SK-N-SH (cell line): ENCODE measurements at regions not wholly inside any gene's neighbourhood (a gene's known extent, or its start where the extent isn't known, plus 50 kb on each side); places are given as distances from the start of the nearest gene placed in this dataset.

Source experiments
- CTCF ChIA-PET: fragments of 300-600, 350-600 bp; formaldehyde crosslinking; extraction: SDS; loops from one replicate; lab custom pipeline; 2021; lab: Yijun Ruan, JAX
- POLR2A ChIA-PET: fragments of 350-600 bp; sonication (Branson Sonifier 250); formaldehyde crosslinking; extraction: SDS; loops from one replicate; lab custom pipeline; 2020; ENCODE audit warnings: antibody characterized with exemption, inconsistent platforms; lab: Yijun Ruan, JAX
- DNase-seq: peaks from one replicate; pipeline ENCODE4 v3.0.0; 2012
- H2AFZ ChIP-seq: fragments of 200-600 bp; sonication (generic); 2 replicates; pipeline ENCODE4 v1.8.1; 2016; ENCODE audit warnings: antibody characterized with exemption, mild to moderate bottlenecking, low read depth
- H3F3A ChIP-seq: fragments of 200-600 bp; sonication (generic); replicated peaks from 2 replicates; pipeline ENCODE3; 2016; ENCODE audit warnings: antibody characterized with exemption, mild to moderate bottlenecking; ENCODE audit not compliant: insufficient read depth
- H3K27ac ChIP-seq, 2 experiments: fragments of 200-500 bp in 1 of 2; fragments of 200-600 bp in 1 of 2; sonication (Bioruptor generic) in 1 of 2; sonication (generic), shearing (Covaris generic) in 1 of 2; 2 replicates each; pipeline versions ENCODE4 v1.5.1 to v1.6.1; 2014 to 2016; ENCODE audit warnings: low read depth in 2 of 2, inconsistent platforms in 1 of 2, low read length in 1 of 2, mild to moderate bottlenecking in 1 of 2, mixed read lengths in 1 of 2
- H3K27me3 ChIP-seq: fragments of 200-600 bp; sonication (generic), shearing (Covaris generic); 2 replicates; pipeline ENCODE4 v1.6.1; 2016; ENCODE audit warnings: mixed run types; ENCODE audit not compliant: insufficient read depth
- H3K36me3 ChIP-seq, 2 experiments: fragments of 200-500 bp in 1 of 2; fragments of 200-600 bp in 1 of 2; sonication (Bioruptor generic) in 1 of 2; sonication (generic) in 1 of 2; replicated peaks in 1 of 2; 2 replicates each; pipeline versions ENCODE3 to v1.5.1; 2014 to 2016; ENCODE audit warnings: low read length in 1 of 2, mild to moderate bottlenecking in 1 of 2; ENCODE audit not compliant: insufficient read depth in 2 of 2, control insufficient read depth in 1 of 2
- H3K4me1 ChIP-seq, 2 experiments: fragments of 200-500 bp in 1 of 2; fragments of 200-600 bp in 1 of 2; sonication (Bioruptor generic) in 1 of 2; sonication (generic), shearing (Covaris generic) in 1 of 2; 2 replicates each; pipeline versions ENCODE4 v1.5.1 to v1.6.1; 2014 to 2016; ENCODE audit warnings: low read depth in 1 of 2, low read length in 1 of 2, mixed run types in 1 of 2; ENCODE audit not compliant: insufficient read depth in 2 of 2, control insufficient read depth in 1 of 2
- H3K4me2 ChIP-seq: fragments of 200-600 bp; sonication (generic), shearing (Covaris generic); 2 replicates; pipeline ENCODE4 v1.6.1; 2017; ENCODE audit warnings: mixed run types
- H3K4me3 ChIP-seq, 2 experiments: fragments of 200-500 bp in 1 of 2; fragments of 200-600 bp in 1 of 2; sonication (Bioruptor generic) in 1 of 2; sonication (generic), shearing (Covaris generic) in 1 of 2; 2 replicates each; pipeline versions ENCODE4 v1.5.1 to v1.8.1; 2014 to 2016; ENCODE audit warnings: low read depth in 2 of 2, inconsistent platforms in 1 of 2, low read length in 1 of 2, mild to moderate bottlenecking in 1 of 2, mixed read lengths in 1 of 2, moderate library complexity in 1 of 2
- H3K79me2 ChIP-seq: fragments of 200-600 bp; sonication (generic); 2 replicates; pipeline ENCODE4 v1.8.1; 2017; ENCODE audit warnings: mild to moderate bottlenecking; ENCODE audit not compliant: insufficient read depth
- H3K9ac ChIP-seq: fragments of 200-600 bp; sonication (generic); 2 replicates; pipeline ENCODE4 v1.6.1; 2017; ENCODE audit warnings: mixed run types
- H3K9me2 ChIP-seq: fragments of 200-600 bp; sonication (generic); 2 replicates; pipeline ENCODE4 v1.6.1; 2017; ENCODE audit warnings: mixed run types
- H3K9me3 ChIP-seq: fragments of 200-600 bp; sonication (generic); 2 replicates; pipeline ENCODE4 v1.6.1; 2017; ENCODE audit warnings: mixed run types, mild to moderate bottlenecking, moderate library complexity
- H4K20me1 ChIP-seq: fragments of 200-600 bp; sonication (generic); 2 replicates; pipeline ENCODE4 v1.6.1; 2017; ENCODE audit warnings: mild to moderate bottlenecking, mixed run types; ENCODE audit not compliant: insufficient read depth
- CHD2 ChIP-seq: fragments of 150-350 bp; IDR thresholded peaks from 2 replicates; pipeline ENCODE4 v1.6.1; 2018; ENCODE audit warnings: low read length; ENCODE audit not compliant: partially characterized antibody
- ELF1 ChIP-seq: IDR thresholded peaks from 2 replicates; pipeline ENCODE4 v1.4.0; 2012
- EZH2phosphoT487 ChIP-seq: fragments of 200-600 bp; sonication (generic); IDR thresholded peaks from 2 replicates; pipeline ENCODE4 v1.6.1; 2017; ENCODE audit warnings: low read depth, mixed run types, mild to moderate bottlenecking, antibody characterized with exemption, moderate library complexity, borderline replicate concordance
- FOSL2 ChIP-seq: IDR thresholded peaks from 2 replicates; pipeline ENCODE4 v1.4.0; 2012; ENCODE audit warnings: low read depth, mild to moderate bottlenecking, moderate library complexity, borderline replicate concordance
- FOXJ3 ChIP-seq: sonication (generic); formaldehyde crosslinking; IDR thresholded peaks from 2 replicates; pipeline ENCODE4 v1.5.1; 2020; ENCODE audit warnings: mild to moderate bottlenecking, missing genetic modification reagents
- NFIC ChIP-seq: IDR thresholded peaks from 2 replicates; pipeline ENCODE4 v1.4.0; 2012; ENCODE audit warnings: borderline replicate concordance
- RAD21 ChIP-seq: IDR thresholded peaks from 2 replicates; pipeline ENCODE4 v1.6.1; 2012; ENCODE audit warnings: mild to moderate bottlenecking, low read length
- TCF12 ChIP-seq: IDR thresholded peaks from 2 replicates; pipeline ENCODE4 v1.4.0; 2012
- USF1 ChIP-seq: IDR thresholded peaks from 2 replicates; pipeline ENCODE4 v1.4.0; 2012; ENCODE audit warnings: low read depth, borderline replicate concordance
- WGBS: methylation state at CpG from one replicate; pipeline ENCODE4 v1.1.6; 2017; ENCODE audit warnings: low lambda C conversion rate; 5-methylcytosine and 5-hydroxymethylcytosine counted together
- TF ChIP-seq, protein P1 (sequence below): fragments of 150-350 bp; IDR thresholded peaks from 2 replicates; pipeline ENCODE4 v1.6.1; 2017; ENCODE audit warnings: antibody characterized with exemption, low read length, low read depth, borderline replicate concordance
- TF ChIP-seq, protein P2 (sequence below): fragments of 150-350 bp; IDR thresholded peaks from 2 replicates; pipeline ENCODE4 v1.6.1; 2016; ENCODE audit warnings: mild to moderate bottlenecking, low read depth, low read length
- TF ChIP-seq, protein P3 (sequence below): IDR thresholded peaks from 2 replicates; pipeline ENCODE4 v1.6.1; 2012; ENCODE audit warnings: mild to moderate bottlenecking, low read depth, low read length, moderate library complexity

DNA sequence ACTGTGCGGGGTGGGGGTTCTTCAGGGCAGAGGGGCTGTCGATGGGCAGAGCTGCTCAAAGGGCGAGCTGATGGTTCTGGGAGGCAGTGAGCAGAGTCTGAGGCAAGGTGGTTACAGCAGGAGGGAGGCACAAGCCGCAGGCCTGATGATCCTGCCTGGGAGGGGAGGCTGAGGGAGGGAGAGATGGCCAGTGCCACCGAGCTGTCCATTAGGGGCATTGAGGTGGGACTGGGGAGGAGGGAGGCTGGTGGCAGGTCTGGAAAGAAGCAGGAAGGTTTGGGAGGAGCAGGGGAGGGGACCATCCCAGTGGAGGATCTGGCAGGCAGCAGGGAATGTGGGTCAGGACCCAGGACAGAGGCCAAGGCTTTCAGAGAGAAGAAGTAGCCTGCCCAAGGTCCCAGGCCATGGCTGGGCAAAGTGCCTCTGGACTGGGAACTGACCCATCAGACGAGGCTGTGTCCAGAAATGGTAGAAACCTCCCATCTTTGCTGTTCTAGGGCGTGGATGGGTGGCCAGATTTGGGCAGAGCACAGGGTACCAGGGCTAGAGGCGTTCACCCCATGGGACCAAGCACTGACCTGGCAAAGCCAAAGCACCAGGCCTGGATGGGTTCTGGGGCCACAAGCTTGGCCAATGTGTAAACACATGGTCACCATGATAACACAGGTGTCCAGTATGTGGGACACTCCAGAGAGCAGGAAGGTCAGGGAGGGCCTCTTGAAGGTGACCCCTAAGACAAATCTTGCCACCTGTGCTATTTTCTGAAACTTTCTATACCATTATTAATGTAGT lies 55.5 kb downstream of the INHBB start:
- H3K27ac ChIP-seq: no peak overlapping the region
- H3K9me3 ChIP-seq: no peaks in the 10 kb centered on the region
- CTCF ChIA-PET: interaction anchor here (0.6 to 1.7 kb wide), 2 partner anchors 16 to 111 kb away, joined by 3 to 5 read pairs; no protein-coding TSS in a partner anchor
- DNase-seq: no peak
- H3K9me2 ChIP-seq: no peaks in the 10 kb centered on the region
- POLR2A ChIA-PET: no interaction called here
- no peaks in the 10 kb centered on the region for H3F3A ChIP-seq
- H3K9ac ChIP-seq: no peak overlapping the region
- TF ChIP-seq, protein P1, sequence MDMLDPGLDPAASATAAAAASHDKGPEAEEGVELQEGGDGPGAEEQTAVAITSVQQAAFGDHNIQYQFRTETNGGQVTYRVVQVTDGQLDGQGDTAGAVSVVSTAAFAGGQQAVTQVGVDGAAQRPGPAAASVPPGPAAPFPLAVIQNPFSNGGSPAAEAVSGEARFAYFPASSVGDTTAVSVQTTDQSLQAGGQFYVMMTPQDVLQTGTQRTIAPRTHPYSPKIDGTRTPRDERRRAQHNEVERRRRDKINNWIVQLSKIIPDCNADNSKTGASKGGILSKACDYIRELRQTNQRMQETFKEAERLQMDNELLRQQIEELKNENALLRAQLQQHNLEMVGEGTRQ: no peak
- TF ChIP-seq TCF12: no peak
- TF ChIP-seq, protein P2, sequence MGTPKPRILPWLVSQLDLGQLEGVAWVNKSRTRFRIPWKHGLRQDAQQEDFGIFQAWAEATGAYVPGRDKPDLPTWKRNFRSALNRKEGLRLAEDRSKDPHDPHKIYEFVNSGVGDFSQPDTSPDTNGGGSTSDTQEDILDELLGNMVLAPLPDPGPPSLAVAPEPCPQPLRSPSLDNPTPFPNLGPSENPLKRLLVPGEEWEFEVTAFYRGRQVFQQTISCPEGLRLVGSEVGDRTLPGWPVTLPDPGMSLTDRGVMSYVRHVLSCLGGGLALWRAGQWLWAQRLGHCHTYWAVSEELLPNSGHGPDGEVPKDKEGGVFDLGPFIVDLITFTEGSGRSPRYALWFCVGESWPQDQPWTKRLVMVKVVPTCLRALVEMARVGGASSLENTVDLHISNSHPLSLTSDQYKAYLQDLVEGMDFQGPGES: no peak
- TF ChIP-seq RAD21: no peak
- TF ChIP-seq, protein P3, sequence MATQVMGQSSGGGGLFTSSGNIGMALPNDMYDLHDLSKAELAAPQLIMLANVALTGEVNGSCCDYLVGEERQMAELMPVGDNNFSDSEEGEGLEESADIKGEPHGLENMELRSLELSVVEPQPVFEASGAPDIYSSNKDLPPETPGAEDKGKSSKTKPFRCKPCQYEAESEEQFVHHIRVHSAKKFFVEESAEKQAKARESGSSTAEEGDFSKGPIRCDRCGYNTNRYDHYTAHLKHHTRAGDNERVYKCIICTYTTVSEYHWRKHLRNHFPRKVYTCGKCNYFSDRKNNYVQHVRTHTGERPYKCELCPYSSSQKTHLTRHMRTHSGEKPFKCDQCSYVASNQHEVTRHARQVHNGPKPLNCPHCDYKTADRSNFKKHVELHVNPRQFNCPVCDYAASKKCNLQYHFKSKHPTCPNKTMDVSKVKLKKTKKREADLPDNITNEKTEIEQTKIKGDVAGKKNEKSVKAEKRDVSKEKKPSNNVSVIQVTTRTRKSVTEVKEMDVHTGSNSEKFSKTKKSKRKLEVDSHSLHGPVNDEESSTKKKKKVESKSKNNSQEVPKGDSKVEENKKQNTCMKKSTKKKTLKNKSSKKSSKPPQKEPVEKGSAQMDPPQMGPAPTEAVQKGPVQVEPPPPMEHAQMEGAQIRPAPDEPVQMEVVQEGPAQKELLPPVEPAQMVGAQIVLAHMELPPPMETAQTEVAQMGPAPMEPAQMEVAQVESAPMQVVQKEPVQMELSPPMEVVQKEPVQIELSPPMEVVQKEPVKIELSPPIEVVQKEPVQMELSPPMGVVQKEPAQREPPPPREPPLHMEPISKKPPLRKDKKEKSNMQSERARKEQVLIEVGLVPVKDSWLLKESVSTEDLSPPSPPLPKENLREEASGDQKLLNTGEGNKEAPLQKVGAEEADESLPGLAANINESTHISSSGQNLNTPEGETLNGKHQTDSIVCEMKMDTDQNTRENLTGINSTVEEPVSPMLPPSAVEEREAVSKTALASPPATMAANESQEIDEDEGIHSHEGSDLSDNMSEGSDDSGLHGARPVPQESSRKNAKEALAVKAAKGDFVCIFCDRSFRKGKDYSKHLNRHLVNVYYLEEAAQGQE: peak; percentile 83
- TF ChIP-seq FOXJ3 (CRISPR knock-in tag): no peak
- TF ChIP-seq ELF1: no peak
- TF ChIP-seq CHD2: no peak
- H3K4me1 ChIP-seq: no peaks in the 10 kb centered on the region
- no peaks in the 10 kb centered on the region for H3K36me3 ChIP-seq
- H3K79me2 ChIP-seq: no peaks in the 10 kb centered on the region
- H3K4me3 ChIP-seq: no peak overlapping the region
- no peaks in the 10 kb centered on the region for H4K20me1 ChIP-seq
- H3K27me3 ChIP-seq: no peaks in the 10 kb centered on the region; the same call in 1 of the 2 replicates
- H3K4me2 ChIP-seq: no peak overlapping the region
- no peak overlapping the region for H2AFZ ChIP-seq
- 35% methylated on average over 7 of the region's 8 CpGs for WGBS

DNA sequence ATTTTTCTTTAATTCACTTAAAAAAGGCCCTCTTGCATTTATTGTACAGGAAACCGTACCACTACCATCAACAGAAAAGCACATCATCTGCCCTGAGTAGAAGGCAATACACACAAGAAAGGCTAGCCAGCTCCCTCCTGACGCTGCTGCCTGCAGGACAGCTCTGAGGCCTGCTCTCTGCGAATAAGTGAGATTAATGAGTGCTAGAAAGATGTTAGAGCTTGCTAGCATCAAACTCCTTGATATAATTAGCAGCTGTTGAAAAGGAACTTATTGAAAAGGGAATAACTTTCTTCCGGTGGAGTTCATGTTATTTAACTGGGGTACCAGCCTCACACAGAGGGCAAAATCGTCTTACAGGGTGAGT lies 56.1 kb downstream of the INHBB start:
- H4K20me1 ChIP-seq: no peaks in the 10 kb centered on the region
- H3F3A ChIP-seq: no peaks in the 10 kb centered on the region
- no peak overlapping the region for H2AFZ ChIP-seq
- WGBS: 28% methylated on average over 5 of the region's 5 CpGs
- H3K79me2 ChIP-seq: no peaks in the 10 kb centered on the region
- ChIA-PET POLR2A (no interaction called here), CTCF (interaction anchor here (0.6 kb wide), 1 partner anchor 110 kb away, joined by 3 read pairs; no protein-coding TSS in a partner anchor)
- no peaks in the 10 kb centered on the region; the same call in 1 of the 2 replicates for H3K27me3 ChIP-seq
- no peak overlapping the region for H3K4me3 ChIP-seq
- H3K9me2 ChIP-seq: no peaks in the 10 kb centered on the region
- H3K27ac ChIP-seq: no peak overlapping the region
- TF ChIP-seq NFIC: no peak
- no peak for TF ChIP-seq FOSL2
- no peak for TF ChIP-seq USF1
- TF ChIP-seq EZH2phosphoT487: no peak
- TF ChIP-seq, all 33 proteins: peak for 0
- Histone ChIP-seq H3K36me3 (no peaks in the 10 kb centered on the region), H3K9me3 (no peaks in the 10 kb centered on the region), H3K9ac (no peak overlapping the region), H3K4me1 (no peaks in the 10 kb centered on the region), H3K4me2 (no peak overlapping the region)
- no peak for DNase-seq
